GM12878 (cell line): ENCODE measurements at regions not wholly inside any gene's neighbourhood (a gene's known extent, or its start where the extent isn't known, plus 50 kb on each side); places are given as distances from the start of the nearest gene placed in this dataset.

Experiments used
- CBX3 ChIP-seq: fragments of 200-600 bp; sonication (generic); IDR thresholded peaks from 2 replicates; pipeline ENCODE4 v1.6.1; 2016; ENCODE audit warnings: low read depth, borderline replicate concordance
- CHD1 ChIP-seq: IDR thresholded peaks from 2 replicates; pipeline ENCODE4 v1.6.1; 2012; ENCODE audit warnings: low read depth, low read length, improper control_type of control experiment
- DPF2 ChIP-seq: fragments of 450-650 bp; IDR thresholded peaks from 2 replicates; pipeline ENCODE4 v1.6.1; 2017; ENCODE audit warnings: mild to moderate bottlenecking
- EZH2 ChIP-seq: IDR thresholded peaks from 2 replicates; pipeline ENCODE4 v1.6.1; 2012; ENCODE audit warnings: low read depth, mild to moderate bottlenecking, control low read depth, inconsistent platforms, low read length, borderline replicate concordance; ENCODE audit not compliant: control insufficient read depth
- KAT2A ChIP-seq: conservative IDR thresholded peaks from 2 replicates; pipeline ENCODE4 v1.6.1; 2011; ENCODE audit warnings: low read depth, low read length; ENCODE audit not compliant: control insufficient read depth
- POLR2A ChIP-seq: IDR thresholded peaks from 2 replicates; pipeline ENCODE4 v1.6.1; 2011; ENCODE audit warnings: low read depth, mild to moderate bottlenecking, low read length
- POLR2AphosphoS5 ChIP-seq: IDR thresholded peaks from 2 replicates; pipeline ENCODE4 v1.6.1; 2011; ENCODE audit warnings: mild to moderate bottlenecking, low read length, inconsistent platforms
- RFX5 ChIP-seq: IDR thresholded peaks from 2 replicates; pipeline ENCODE4 v1.6.1; 2011; ENCODE audit warnings: low read depth, low read length, improper control_type of control experiment
- TCF7 ChIP-seq: IDR thresholded peaks from 2 replicates; pipeline ENCODE4 v1.6.1; 2014; ENCODE audit warnings: antibody characterized with exemption, borderline replicate concordance
- YY1 ChIP-seq: IDR thresholded peaks from 2 replicates; pipeline ENCODE4 v1.6.1; 2011; ENCODE audit warnings: low read depth, mild to moderate bottlenecking, low read length
- TF ChIP-seq, protein P1 (sequence below), 3 experiments: IDR thresholded peaks in 2 of 3; conservative IDR thresholded peaks in 1 of 3; 2 replicates each; pipeline ENCODE4 v1.5.1; 2011; ENCODE audit warnings: low read depth in 3 of 3, low read length in 3 of 3, mild to moderate bottlenecking in 3 of 3, control low read depth in 2 of 3, moderate library complexity in 2 of 3, inconsistent platforms in 1 of 3, mixed read lengths in 1 of 3; ENCODE audit not compliant: control insufficient read depth in 2 of 3, insufficient read depth in 1 of 3; ENCODE audit errors: extremely low read depth in 1 of 3
- TF ChIP-seq, protein P2 (sequence below): fragments of 450-650 bp; IDR thresholded peaks from 2 replicates; pipeline ENCODE4 v1.6.1; 2014; ENCODE audit warnings: mild to moderate bottlenecking
- TF ChIP-seq, protein P3 (sequence below): fragments of 450-650 bp; IDR thresholded peaks from 2 replicates; pipeline ENCODE4 v1.6.1; 2016; ENCODE audit warnings: mild to moderate bottlenecking, moderate library complexity, borderline replicate concordance

DNA sequence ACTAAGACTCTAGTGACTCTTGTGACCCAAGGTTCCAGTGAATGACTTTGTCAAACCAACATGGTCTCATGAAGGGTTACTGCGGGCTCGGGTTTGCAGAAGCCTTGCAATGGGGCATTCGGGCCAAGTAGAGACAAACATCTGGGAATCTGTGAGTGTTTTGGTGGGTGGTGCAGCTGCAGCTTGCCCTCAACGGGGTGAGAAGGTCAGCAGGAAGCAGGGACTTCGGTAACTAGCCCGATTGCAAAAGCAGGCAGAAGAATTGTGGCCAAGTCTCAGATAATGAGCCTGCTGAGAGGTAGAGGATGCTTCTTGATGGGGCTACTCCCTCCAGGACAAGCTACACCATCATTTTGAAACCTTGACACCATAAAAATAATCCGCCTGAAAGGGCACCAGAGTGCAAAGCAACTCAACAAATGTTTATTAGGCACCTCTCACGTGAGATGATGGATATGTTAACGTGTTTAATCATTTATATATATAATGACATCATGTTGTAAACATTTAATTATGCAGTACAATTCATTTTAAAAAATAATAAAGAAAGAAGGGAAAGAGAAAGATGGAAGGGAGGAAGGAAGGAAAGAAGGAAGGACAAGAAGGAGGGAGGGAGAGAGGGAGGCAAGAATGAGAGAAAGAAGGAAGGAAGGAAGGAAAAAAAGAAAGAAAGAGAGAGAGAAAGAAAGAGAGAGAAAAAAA is 263.9 kb upstream of the IGF1R start:
- TF ChIP-seq, protein P1, sequence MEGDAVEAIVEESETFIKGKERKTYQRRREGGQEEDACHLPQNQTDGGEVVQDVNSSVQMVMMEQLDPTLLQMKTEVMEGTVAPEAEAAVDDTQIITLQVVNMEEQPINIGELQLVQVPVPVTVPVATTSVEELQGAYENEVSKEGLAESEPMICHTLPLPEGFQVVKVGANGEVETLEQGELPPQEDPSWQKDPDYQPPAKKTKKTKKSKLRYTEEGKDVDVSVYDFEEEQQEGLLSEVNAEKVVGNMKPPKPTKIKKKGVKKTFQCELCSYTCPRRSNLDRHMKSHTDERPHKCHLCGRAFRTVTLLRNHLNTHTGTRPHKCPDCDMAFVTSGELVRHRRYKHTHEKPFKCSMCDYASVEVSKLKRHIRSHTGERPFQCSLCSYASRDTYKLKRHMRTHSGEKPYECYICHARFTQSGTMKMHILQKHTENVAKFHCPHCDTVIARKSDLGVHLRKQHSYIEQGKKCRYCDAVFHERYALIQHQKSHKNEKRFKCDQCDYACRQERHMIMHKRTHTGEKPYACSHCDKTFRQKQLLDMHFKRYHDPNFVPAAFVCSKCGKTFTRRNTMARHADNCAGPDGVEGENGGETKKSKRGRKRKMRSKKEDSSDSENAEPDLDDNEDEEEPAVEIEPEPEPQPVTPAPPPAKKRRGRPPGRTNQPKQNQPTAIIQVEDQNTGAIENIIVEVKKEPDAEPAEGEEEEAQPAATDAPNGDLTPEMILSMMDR (IDR thresholded peaks at IDR 0.05 in 2 of 3, conservative IDR thresholded peaks at IDR 0.05 in 1 of 3; ENCODE audit: control insufficient read depth in 2 of 3, extremely low read depth in 1 of 3, insufficient read depth in 1 of 3, low read depth in 3 of 3, low read length in 3 of 3): no peak
- TF ChIP-seq EZH2 (no peak), CBX3 (no peak), POLR2AphosphoS5 (no peak), CHD1 (no peak), YY1 (no peak), RFX5 (no peak), TCF7 (no peak), KAT2A (no peak), POLR2A (no peak), DPF2 (no peak)
- TF ChIP-seq, protein P2, sequence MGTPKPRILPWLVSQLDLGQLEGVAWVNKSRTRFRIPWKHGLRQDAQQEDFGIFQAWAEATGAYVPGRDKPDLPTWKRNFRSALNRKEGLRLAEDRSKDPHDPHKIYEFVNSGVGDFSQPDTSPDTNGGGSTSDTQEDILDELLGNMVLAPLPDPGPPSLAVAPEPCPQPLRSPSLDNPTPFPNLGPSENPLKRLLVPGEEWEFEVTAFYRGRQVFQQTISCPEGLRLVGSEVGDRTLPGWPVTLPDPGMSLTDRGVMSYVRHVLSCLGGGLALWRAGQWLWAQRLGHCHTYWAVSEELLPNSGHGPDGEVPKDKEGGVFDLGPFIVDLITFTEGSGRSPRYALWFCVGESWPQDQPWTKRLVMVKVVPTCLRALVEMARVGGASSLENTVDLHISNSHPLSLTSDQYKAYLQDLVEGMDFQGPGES: no peak
- TF ChIP-seq, protein P3, sequence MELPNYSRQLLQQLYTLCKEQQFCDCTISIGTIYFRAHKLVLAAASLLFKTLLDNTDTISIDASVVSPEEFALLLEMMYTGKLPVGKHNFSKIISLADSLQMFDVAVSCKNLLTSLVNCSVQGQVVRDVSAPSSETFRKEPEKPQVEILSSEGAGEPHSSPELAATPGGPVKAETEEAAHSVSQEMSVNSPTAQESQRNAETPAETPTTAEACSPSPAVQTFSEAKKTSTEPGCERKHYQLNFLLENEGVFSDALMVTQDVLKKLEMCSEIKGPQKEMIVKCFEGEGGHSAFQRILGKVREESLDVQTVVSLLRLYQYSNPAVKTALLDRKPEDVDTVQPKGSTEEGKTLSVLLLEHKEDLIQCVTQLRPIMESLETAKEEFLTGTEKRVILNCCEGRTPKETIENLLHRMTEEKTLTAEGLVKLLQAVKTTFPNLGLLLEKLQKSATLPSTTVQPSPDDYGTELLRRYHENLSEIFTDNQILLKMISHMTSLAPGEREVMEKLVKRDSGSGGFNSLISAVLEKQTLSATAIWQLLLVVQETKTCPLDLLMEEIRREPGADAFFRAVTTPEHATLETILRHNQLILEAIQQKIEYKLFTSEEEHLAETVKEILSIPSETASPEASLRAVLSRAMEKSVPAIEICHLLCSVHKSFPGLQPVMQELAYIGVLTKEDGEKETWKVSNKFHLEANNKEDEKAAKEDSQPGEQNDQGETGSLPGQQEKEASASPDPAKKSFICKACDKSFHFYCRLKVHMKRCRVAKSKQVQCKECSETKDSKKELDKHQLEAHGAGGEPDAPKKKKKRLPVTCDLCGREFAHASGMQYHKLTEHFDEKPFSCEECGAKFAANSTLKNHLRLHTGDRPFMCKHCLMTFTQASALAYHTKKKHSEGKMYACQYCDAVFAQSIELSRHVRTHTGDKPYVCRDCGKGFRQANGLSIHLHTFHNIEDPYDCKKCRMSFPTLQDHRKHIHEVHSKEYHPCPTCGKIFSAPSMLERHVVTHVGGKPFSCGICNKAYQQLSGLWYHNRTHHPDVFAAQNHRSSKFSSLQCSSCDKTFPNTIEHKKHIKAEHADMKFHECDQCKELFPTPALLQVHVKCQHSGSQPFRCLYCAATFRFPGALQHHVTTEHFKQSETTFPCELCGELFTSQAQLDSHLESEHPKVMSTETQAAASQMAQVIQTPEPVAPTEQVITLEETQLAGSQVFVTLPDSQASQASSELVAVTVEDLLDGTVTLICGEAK: no peak
